OCI-LY1 (cell line): ENCODE measurements at regions not wholly inside any gene's neighbourhood (a gene's known extent, or its start where the extent isn't known, plus 50 kb on each side); places are given as distances from the start of the nearest gene placed in this dataset.

ENCODE experiments used
- H2AFZ ChIP-seq: fragments of 200-600 bp; sonication (generic), shearing (Covaris generic); 2 replicates; pipeline ENCODE4 v1.6.0; 2014; ENCODE audit warnings: antibody characterized with exemption, mild to moderate bottlenecking, low read length
- H3F3A ChIP-seq: fragments of 200-600 bp; sonication (generic), shearing (Covaris generic); 2 replicates; pipeline ENCODE4 v1.6.0; 2014; ENCODE audit warnings: mild to moderate bottlenecking, antibody characterized with exemption, low read length, moderate library complexity; ENCODE audit not compliant: insufficient read depth
- H3K27ac ChIP-seq: fragments of 200-600 bp; sonication (generic); 2 replicates; pipeline ENCODE4 v1.5.1; 2014; ENCODE audit warnings: low read length, mixed run types, mild to moderate bottlenecking, low read depth; ENCODE audit not compliant: poor library complexity, severe bottlenecking
- H3K27me3 ChIP-seq: fragments of 200-600 bp; sonication (generic); 2 replicates; pipeline ENCODE4 v1.6.0; 2014; ENCODE audit warnings: antibody characterized with exemption, mild to moderate bottlenecking, low read length, moderate library complexity; ENCODE audit not compliant: insufficient read depth
- H3K36me3 ChIP-seq: fragments of 200-600 bp; sonication (generic); 2 replicates; pipeline ENCODE4 v1.6.1; 2014; ENCODE audit warnings: mild to moderate bottlenecking, antibody characterized with exemption, low read length, moderate library complexity, mixed read lengths; ENCODE audit not compliant: insufficient read depth
- H3K4me1 ChIP-seq: fragments of 200-600 bp; sonication (generic); 2 replicates; pipeline ENCODE4 v1.5.1; 2014; ENCODE audit warnings: mild to moderate bottlenecking, low read length, moderate library complexity; ENCODE audit not compliant: insufficient read depth, severe bottlenecking
- H3K4me2 ChIP-seq: fragments of 200-600 bp; sonication (generic), shearing (Covaris generic); 2 replicates; pipeline ENCODE4 v1.6.1; 2014; ENCODE audit warnings: low read length
- H3K4me3 ChIP-seq: fragments of 200-600 bp; sonication (generic); 2 replicates; pipeline ENCODE4 v1.5.1; 2014; ENCODE audit warnings: low read length, low read depth, mild to moderate bottlenecking, mixed read lengths; ENCODE audit not compliant: poor library complexity, severe bottlenecking
- H3K79me2 ChIP-seq: fragments of 200-600 bp; shearing (Covaris generic); 2 replicates; pipeline ENCODE4 v1.6.1; 2016; ENCODE audit warnings: mixed run types, low read length, mixed read lengths; ENCODE audit not compliant: insufficient read depth
- H3K9ac ChIP-seq: fragments of 200-600 bp; sonication (generic), shearing (Covaris generic); 2 replicates; pipeline ENCODE4 v1.6.1; 2014; ENCODE audit warnings: mild to moderate bottlenecking, low read length, mixed read lengths
- H3K9me2 ChIP-seq: fragments of 200-600 bp; sonication (generic), shearing (Covaris generic); 2 replicates; pipeline ENCODE4 v1.6.1; 2014; ENCODE audit warnings: low read depth, mild to moderate bottlenecking, low read length, mixed read lengths
- H3K9me3 ChIP-seq: fragments of 200-600 bp; shearing (Covaris generic); 2 replicates; pipeline ENCODE4 v1.6.1; 2014; ENCODE audit warnings: low read length, mixed read lengths
- H4K20me1 ChIP-seq: fragments of 200-600 bp; sonication (generic), shearing (Covaris generic); 2 replicates; pipeline ENCODE4 v1.6.0; 2016; ENCODE audit warnings: mild to moderate bottlenecking, low read length; ENCODE audit not compliant: insufficient read depth
- EZH2 ChIP-seq: fragments of 200-600 bp; sonication (generic), shearing (Covaris generic); IDR thresholded peaks from 2 replicates; pipeline ENCODE4 v1.8.0; 2017; ENCODE audit warnings: borderline replicate concordance, mixed run types, mild to moderate bottlenecking, antibody characterized with exemption, low read length, moderate library complexity, mixed read lengths
- TF ChIP-seq, protein P1 (sequence below): fragments of 200-600 bp; sonication (generic), shearing (Covaris generic); IDR thresholded peaks from 2 replicates; pipeline ENCODE4 v1.5.1; 2017; ENCODE audit warnings: mild to moderate bottlenecking, antibody characterized with exemption, low read length, moderate library complexity, mixed read lengths

DNA sequence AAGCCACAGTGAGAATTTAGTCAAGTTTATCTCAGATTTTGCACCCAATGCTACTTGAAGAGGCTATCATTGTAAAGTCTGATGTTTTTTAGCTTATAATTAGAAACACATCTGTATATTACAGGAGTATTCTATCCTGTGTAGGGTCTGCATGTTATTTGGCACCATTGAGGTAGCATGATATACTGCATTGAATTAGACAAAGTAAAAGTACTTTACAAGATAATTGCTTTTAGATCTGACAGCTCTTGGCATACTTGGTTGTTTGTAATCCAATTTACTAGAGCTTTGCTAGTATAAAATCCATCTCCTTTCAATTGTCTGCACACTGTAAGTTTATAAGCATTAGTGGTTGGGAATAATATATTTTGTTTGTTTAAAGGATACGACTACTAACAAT, 714.3 kb downstream of the ANKRD7 start:
- no peaks in the 10 kb centered on the region for H3K4me1 ChIP-seq
- no peak overlapping the region for H2AFZ ChIP-seq
- H3K27ac ChIP-seq = no peak overlapping the region
- no peaks in the 10 kb centered on the region for H3K79me2 ChIP-seq
- no peaks in the 10 kb centered on the region for H3K9me2 ChIP-seq
- H3K9me3 ChIP-seq = no peaks in the 10 kb centered on the region
- no peak overlapping the region for H3K4me2 ChIP-seq
- no peaks in the 10 kb centered on the region for H3F3A ChIP-seq
- no peak overlapping the region for H3K9ac ChIP-seq
- TF ChIP-seq, protein P1, sequence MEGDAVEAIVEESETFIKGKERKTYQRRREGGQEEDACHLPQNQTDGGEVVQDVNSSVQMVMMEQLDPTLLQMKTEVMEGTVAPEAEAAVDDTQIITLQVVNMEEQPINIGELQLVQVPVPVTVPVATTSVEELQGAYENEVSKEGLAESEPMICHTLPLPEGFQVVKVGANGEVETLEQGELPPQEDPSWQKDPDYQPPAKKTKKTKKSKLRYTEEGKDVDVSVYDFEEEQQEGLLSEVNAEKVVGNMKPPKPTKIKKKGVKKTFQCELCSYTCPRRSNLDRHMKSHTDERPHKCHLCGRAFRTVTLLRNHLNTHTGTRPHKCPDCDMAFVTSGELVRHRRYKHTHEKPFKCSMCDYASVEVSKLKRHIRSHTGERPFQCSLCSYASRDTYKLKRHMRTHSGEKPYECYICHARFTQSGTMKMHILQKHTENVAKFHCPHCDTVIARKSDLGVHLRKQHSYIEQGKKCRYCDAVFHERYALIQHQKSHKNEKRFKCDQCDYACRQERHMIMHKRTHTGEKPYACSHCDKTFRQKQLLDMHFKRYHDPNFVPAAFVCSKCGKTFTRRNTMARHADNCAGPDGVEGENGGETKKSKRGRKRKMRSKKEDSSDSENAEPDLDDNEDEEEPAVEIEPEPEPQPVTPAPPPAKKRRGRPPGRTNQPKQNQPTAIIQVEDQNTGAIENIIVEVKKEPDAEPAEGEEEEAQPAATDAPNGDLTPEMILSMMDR = no peak
- TF ChIP-seq EZH2 = no peak
- H3K4me3 ChIP-seq = no peak overlapping the region
- H4K20me1 ChIP-seq = no peaks in the 10 kb centered on the region
- H3K36me3 ChIP-seq = no peaks in the 10 kb centered on the region
- H3K27me3 ChIP-seq = no peaks in the 10 kb centered on the region

GRCh38 chr7:118944271-118944670, 719.8 kb downstream of the ANKRD7 start:
- no peaks in the 10 kb centered on the region for H3K36me3 ChIP-seq
- no peak overlapping the region for H2AFZ ChIP-seq
- no peaks in the 10 kb centered on the region for H3K9me2 ChIP-seq
- H3K9ac ChIP-seq = no peak overlapping the region
- H3K27ac ChIP-seq = no peak overlapping the region
- no peak overlapping the region for H3K4me2 ChIP-seq
- no peak for TF ChIP-seq EZH2
- TF ChIP-seq, protein P1 = no peak
- H3K79me2 ChIP-seq = no peaks in the 10 kb centered on the region
- H3K9me3 ChIP-seq = no peaks in the 10 kb centered on the region
- no peaks in the 10 kb centered on the region for H3K27me3 ChIP-seq
- no peaks in the 10 kb centered on the region for H3K4me1 ChIP-seq
- no peaks in the 10 kb centered on the region for H4K20me1 ChIP-seq
- no peak overlapping the region for H3K4me3 ChIP-seq
- H3F3A ChIP-seq = no peaks in the 10 kb centered on the region

DNA sequence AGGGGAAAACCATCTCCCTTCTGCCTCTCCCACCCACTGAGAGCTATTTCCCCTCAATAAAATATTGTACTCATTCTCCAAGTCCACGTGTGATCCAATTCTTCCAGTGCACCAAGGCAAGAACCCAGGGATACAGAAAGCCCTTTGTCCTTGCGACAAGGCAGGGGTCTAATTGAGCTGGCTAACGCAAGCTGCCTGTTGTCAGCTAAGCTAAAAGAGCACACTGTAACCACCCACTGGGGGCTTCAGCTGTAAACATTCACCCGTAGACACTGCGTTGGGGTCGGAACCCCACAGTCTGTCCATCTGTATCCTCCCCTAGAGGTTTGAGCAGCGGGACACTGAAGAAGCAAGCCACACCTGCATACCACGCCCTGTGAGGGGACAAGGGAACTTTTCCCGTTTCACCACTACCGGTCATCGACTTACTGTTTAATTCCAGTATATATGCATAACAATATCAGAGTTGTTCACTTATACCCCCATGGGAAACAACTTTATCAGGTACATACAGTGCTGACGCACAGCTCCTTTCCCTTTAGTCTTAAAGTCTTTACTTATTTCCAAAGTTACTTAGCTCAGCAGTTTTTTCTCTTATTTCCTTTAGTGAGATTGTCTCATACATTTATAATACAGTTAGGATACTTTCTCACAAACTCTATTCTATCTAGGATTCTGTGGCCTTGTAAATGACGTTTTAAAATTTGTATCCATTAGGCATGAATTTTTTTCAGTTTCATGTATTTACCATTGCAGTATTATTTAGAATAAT, 721.6 kb downstream of the ANKRD7 start:
- no peaks in the 10 kb centered on the region for H3K9me3 ChIP-seq
- H3K27me3 ChIP-seq = no peaks in the 10 kb centered on the region
- H2AFZ ChIP-seq = no peak overlapping the region
- no peaks in the 10 kb centered on the region for H3K9me2 ChIP-seq
- H3K4me1 ChIP-seq = no peaks in the 10 kb centered on the region
- H3F3A ChIP-seq = no peaks in the 10 kb centered on the region
- H3K4me2 ChIP-seq = no peak overlapping the region
- H3K36me3 ChIP-seq = no peaks in the 10 kb centered on the region
- H3K27ac ChIP-seq = no peak overlapping the region
- no peaks in the 10 kb centered on the region for H3K79me2 ChIP-seq
- no peak for TF ChIP-seq EZH2
- TF ChIP-seq, protein P1 = no peak
- H3K9ac ChIP-seq = no peak overlapping the region
- H4K20me1 ChIP-seq = no peaks in the 10 kb centered on the region
- H3K4me3 ChIP-seq = no peak overlapping the region
